Superior temporal gyrus (tissue), 1 donor: ENCODE measurements at regions not wholly inside any gene's neighbourhood (a gene's known extent, or its start where the extent isn't known, plus 50 kb on each side); places are given as distances from the start of the nearest gene placed in this dataset.

Experiments
- DNase-seq: peaks from one replicate; pipeline ENCODE4 v3.0.0-alpha.2; 2016; ENCODE audit errors: extremely low spot score

DNA sequence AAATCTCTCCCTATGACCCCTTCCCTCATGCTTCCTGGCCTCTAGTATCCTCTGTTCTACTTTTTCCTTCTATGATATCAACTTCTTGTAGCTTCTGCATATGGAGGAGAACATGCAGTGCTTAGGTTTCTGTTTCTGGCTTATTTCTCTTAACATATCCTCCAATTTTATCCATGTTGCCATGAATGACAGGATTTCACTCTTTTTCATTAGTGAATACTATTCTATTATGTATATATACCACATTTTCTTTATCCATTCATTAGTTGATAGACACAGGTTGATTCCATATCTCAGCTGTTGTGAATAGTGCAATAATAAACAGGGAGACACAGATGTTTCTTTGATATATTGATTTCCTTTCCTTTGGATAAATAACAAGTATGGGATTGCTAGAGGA, 123.3 kb upstream of the SESN3 start:
- DNase-seq = no peak

GRCh38 chr11:95353706-95354105, 122.7 kb upstream of the SESN3 start:
- no peak for DNase-seq

DNA sequence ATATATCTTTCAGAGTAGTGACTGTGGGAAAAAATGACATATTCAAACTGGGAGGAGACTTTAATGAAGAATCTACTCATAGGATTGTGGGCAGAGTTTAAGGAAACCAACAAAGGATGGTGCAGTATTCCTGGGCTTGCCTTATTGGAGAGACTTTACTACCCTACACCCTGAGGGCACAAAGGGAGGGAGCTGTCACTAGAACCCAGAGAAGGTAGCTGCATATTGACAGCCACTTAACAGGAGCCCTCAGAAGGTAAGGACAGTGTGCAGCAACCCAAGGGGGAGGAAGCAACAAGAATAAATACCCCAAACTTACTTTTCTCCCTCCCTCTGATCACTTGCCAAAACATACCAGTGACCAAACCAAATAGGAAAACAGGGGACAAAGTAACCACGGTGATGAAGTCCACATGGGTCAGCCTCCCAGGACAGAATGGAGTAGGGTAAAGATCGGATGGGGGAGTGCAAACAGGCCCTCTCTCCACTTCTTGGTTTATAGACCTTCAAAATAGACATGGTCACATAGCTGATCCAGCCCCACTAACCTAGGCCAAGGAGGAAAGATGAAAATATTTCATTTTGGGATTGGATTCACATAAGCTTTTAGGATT, 121.8 kb upstream of the SESN3 start:
- no peak for DNase-seq

DNA sequence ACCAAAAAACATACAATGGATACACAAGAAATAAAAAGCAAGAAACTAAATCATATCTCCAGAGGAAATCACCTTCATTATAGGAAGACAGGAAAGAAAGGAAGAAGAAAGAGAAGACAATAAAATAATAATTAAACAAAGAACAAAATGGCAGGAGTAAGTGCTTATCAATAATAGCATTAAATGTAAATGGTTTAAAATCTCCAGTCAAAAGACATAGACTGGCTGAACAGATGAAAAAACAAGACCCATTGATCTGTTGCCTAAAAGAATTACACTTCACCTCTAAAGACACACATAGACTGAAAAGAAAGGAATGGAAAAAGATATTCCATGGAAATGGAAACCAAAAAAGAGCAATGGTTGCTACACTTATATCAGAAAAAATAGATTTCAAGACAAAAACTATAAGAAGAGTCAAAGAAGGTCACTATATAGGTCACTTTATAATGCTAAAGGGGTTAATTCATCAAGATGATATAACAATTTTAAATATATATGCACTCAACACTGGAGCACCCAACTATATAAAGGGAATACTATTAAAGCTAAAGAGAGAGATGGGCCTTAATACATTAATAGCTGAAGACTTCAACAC, 118.4 kb upstream of the SESN3 start:
- no peak for DNase-seq

GRCh38 chr11:95346265-95346664, 115.3 kb upstream of the SESN3 start:
- DNase-seq = no peak

DNA sequence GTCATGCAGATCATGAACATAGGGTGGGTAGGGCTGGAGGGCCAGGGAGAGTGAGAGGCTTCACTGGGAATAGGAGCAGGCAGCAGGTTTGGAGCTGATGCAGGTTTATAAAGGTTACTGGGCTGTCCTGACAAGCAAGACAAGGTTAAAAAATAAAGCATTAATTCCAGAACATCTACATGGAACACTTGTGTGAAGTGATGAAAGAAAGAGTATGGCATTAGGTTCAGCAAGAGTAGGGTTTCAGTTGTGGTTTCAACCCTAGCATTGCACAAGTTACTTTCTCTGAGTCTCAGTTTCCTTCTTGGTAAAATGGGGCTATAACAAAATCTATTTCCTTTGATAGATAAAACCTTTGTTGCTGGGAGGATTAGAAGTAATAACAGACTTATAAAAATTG, 114.6 kb upstream of the SESN3 start:
- DNase-seq = no peak

GRCh38 chr11:95344932-95345642, 114.1 kb upstream of the SESN3 start:
- no peak for DNase-seq

GRCh38 chr11:95341221-95341620, 110.2 kb upstream of the SESN3 start:
- no peak for DNase-seq

DNA sequence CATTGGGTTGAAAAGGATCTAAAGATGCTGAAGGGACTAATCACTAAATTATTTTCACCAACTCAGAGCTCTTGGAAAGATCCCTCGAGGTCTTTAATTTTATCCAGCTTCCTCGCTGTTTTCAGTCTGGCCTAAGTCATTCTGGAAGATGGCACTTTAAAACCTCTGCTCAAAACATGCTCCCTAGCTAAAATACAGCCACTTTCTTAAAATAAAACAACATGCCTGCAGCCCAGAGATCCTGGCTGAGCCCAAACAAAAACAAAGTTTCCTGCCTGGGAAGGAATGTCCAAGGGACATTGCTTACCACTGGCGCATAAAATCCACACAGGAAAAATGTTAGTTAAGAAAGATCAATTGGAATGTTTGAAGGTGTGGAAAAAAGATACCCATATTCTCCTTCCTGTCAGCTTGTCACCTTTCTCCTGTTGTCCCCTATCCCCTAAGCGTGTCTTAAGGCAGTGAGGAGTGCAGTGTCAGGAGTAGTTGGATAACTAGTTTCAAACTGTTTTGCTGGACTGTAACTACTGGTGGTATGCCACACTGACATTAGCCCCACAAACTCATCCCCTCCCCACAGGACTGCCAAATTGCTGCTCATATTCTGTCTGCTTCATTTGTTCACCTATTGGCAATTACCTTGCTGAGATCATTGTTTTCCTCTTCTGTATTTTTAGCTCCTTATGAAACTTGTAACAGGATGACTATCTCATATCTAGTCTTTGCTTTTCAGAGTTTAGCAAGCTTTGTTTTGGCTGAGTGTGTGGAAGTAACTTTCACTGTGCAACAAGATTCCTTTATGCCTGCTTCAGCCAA, 108.3 kb upstream of the SESN3 start:
- no peak for DNase-seq

GRCh38 chr11:95338430-95338991, 107.5 kb upstream of the SESN3 start:
- DNase-seq = peak; percentile 67

DNA sequence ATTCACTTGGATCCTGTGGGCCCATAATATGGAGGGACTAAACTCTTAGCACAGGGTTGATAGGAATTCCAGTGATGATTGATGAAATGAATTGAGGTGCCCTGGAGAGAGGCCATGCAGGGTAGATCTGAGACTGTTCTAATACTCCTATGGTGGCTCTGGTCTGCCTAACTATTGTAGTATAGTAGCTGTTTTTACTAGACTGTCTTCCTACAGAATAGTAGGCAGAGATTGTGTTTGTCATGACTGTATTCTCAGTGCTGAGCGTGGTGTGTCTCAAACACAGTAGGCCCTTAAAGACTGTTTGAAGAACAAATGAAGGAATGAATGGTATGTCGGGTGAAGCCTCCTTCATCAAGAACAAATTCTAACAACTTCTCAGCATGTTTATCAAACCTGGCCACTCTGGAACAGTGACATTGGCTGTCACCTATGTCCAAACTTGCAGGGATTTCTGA, 107.0 kb upstream of the SESN3 start:
- peak; percentile 22 for DNase-seq

DNA sequence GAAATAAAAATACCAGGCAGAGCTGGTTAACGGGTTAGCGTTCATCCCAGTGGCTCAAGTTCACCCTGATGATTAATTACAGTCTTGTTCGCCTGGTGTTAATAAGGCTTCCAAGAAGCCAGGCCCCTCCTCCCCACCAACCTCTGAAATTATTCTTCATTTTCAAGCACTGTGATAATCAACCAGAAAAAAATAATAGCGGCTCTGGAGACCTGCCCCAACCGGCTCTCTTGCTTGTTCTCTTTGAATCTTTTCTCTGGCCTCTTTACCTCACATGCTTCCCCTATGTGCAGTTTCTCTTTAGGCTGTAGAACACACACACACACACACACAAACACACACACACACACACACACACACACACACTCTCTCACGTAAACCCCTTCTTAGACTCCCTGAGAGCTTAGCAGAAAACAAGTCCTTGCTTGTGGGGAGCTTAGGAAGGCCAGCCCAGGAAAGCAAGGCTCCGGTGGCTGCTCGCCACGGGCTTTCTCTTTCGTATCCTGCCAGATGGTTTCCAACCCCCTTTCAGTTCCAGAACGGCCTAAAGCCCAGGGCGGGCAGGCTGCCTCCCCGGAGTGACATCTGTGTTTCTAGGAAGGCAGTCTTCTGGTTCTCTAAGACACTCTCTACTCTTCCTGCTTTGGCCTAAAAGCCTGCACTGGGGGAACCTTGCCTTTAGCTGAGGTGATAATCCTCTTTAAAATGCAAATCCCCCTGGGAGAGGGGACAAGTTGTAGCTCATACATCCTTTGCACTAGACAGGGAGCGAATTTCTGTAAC, 106.4 kb upstream of the SESN3 start:
- peak; percentile 61 for DNase-seq

GRCh38 chr11:95335989-95336388, 105.0 kb upstream of the SESN3 start:
- DNase-seq = no peak

GRCh38 chr11:95331161-95331560, 100.2 kb upstream of the SESN3 start:
- DNase-seq = no peak

DNA sequence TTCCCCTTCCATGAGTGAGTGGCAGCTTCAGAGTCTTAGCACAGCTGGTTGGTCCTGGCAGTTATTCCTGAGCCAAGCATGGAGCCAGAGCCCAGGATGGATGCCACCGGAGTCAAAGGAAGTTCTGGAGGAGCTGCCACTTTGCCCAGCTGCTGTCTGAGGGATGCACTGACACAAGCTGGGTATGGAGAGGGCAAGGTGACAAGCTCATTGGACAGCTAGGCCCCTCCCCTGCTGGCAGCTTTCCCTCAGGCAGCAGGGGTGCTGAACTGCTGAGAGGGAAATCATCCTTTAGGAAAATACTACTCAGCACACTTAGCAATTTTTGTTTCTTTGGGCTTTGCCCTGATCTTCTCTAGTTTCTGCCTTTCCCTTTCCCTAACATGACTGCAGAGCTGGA, 99.3 kb upstream of the SESN3 start:
- DNase-seq = no peak

DNA sequence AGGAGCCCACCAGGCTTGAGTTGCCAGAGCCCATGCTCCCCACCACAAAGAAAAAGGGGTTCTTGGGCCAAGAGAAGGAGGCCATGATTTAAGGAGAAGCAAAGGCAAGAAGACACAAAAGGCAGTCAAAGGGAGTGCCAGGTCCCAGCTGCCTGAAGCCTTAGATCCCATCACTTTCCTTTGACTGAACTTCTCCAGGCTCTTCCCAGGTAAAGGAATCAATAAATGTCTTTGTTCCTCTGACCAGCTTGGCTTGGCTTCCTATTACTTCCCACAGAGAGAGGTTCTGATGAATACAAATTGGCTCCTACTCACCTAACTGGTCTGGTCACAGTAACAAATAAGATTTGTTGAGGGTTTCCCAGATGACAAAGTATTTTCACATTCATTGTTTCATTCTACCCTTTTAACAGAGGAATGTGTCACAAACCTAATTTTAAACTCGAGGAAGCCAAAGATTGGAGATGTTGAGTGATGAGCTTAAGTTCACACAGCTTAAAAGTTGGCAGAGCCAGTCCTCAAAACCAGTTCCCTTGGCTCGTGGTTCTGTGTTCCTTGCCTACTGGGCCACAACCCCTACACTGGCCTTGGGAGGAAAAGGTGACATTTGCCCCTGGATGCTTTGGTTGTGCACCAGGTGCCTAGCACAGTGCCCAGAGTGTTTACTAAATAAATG, 96.4 kb upstream of the SESN3 start:
- no peak for DNase-seq

GRCh38 chr11:95325777-95326258, 94.8 kb upstream of the SESN3 start:
- DNase-seq = no peak

DNA sequence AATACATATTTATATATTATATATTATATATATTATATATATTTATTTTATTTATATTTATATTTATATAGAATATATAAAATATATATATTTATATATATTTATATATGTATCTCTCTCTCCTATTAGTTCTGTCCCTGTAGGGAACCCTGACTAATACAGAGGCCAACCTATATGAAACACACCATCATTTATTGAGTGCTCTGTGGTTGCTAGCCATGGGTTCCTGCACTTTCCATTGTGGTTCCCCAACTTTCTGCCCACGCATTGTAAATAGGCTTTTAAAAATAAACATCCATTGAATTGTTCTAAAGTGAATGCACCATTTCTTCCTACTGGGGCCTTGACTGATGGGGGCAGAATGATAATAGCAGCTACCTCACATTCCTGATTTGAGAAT, 93.8 kb upstream of the SESN3 start:
- no peak for DNase-seq

- DNase-seq = no peak
These were observed 91.5 kb upstream of the SESN3 start for GRCh38 chr11:95322539-95322938.

GRCh38 chr11:95318498-95318897, 87.5 kb upstream of the SESN3 start:
- no peak for DNase-seq
